C4-2B (cell line): ENCODE measurements at regions not wholly inside any gene's neighbourhood (a gene's known extent, or its start where the extent isn't known, plus 50 kb on each side); places are given as distances from the start of the nearest gene placed in this dataset.

Experiments
- ZFX ChIP-seq: fragments of 450-650 bp; IDR thresholded peaks from 2 replicates; pipeline ENCODE4 v1.6.1; 2017
- TF ChIP-seq, protein P1 (sequence below): fragments of 450-650 bp; conservative IDR thresholded peaks from 2 replicates; pipeline ENCODE4 v1.5.1; 2017; ENCODE audit warnings: mild to moderate bottlenecking

DNA sequence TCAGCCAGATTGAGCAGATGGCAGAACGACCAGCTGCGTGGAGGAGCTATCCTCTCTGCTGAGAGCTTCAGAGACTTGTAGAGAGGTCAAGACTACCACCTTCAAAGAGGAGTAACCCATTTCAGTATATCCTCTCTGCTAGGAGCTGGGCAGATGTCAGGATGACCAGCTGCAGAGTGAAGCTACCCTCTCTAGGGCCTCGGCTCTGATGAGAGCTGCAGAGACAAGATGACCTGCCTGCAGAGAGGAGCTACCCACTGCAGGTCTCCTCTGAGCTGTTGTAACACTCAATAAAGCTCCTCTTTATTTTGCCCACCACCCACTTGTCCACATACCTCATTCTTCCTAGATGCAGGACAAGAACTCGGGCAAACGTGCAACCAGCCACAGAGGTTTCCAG lies 1522.7 kb downstream of the OTOL1 start:
- TF ChIP-seq, protein P1, sequence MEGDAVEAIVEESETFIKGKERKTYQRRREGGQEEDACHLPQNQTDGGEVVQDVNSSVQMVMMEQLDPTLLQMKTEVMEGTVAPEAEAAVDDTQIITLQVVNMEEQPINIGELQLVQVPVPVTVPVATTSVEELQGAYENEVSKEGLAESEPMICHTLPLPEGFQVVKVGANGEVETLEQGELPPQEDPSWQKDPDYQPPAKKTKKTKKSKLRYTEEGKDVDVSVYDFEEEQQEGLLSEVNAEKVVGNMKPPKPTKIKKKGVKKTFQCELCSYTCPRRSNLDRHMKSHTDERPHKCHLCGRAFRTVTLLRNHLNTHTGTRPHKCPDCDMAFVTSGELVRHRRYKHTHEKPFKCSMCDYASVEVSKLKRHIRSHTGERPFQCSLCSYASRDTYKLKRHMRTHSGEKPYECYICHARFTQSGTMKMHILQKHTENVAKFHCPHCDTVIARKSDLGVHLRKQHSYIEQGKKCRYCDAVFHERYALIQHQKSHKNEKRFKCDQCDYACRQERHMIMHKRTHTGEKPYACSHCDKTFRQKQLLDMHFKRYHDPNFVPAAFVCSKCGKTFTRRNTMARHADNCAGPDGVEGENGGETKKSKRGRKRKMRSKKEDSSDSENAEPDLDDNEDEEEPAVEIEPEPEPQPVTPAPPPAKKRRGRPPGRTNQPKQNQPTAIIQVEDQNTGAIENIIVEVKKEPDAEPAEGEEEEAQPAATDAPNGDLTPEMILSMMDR, result no peak
- TF ChIP-seq ZFX, result no peak
